Lower lobe of right lung (tissue), 2 donors: ENCODE measurements at regions not wholly inside any gene's neighbourhood (a gene's known extent, or its start where the extent isn't known, plus 50 kb on each side); places are given as distances from the start of the nearest gene placed in this dataset.

ENCODE experiments used
- ATAC-seq, 2 donors: fragments of 200-7000 bp; cut with Tn5 transposase; one replicate each; pipeline ENCODE4 v1.9.1; 2020 to 2022; ENCODE audit warnings: mild to moderate bottlenecking in 2 of 2, moderate library complexity in 2 of 2
- DNase-seq: peaks from one replicate; pipeline ENCODE4 v3.0.0-alpha.2; 2020
- H3K27ac ChIP-seq: fragments of 200-600 bp; one replicate; pipeline ENCODE4 v1.8.0; 2022
- H3K27me3 ChIP-seq: fragments of 200-600 bp; one replicate; pipeline ENCODE4 v1.8.0; 2022; ENCODE audit warnings: low read depth
- H3K36me3 ChIP-seq: fragments of 200-600 bp; one replicate; pipeline ENCODE4 v1.8.0; 2022; ENCODE audit warnings: mild to moderate bottlenecking
- H3K4me1 ChIP-seq: fragments of 200-600 bp; one replicate; pipeline ENCODE4 v1.8.0; 2022
- H3K4me3 ChIP-seq: fragments of 200-600 bp; one replicate; pipeline ENCODE4 v1.8.0; 2022; ENCODE audit warnings: mild to moderate bottlenecking
- H3K9me3 ChIP-seq: fragments of 200-600 bp; one replicate; pipeline ENCODE4 v1.8.0; 2022
- CTCF ChIP-seq: fragments of 200-600 bp; IDR thresholded peaks from one replicate; pipeline ENCODE4 v1.8.0; 2022; ENCODE audit warnings: antibody characterized with exemption, mild to moderate bottlenecking
- intact Hi-C: fragments of 100-400 bp; cut with DNase I; formaldehyde crosslinking; loops from one replicate; pipeline ENCODE4 v1.11.0; 2022
- donor health status: DM: no; HTN: yes; CAD: no; lungs with severe emphysema.

- no peaks in the 10 kb centered on the region for H3K27me3 ChIP-seq
- H3K9me3 ChIP-seq = no peaks in the 10 kb centered on the region
- H3K4me1 ChIP-seq = no peaks in the 10 kb centered on the region
- DNase-seq (no peak), ATAC-seq (no peak)
- TF ChIP-seq CTCF = no peak
- no peak overlapping the region for H3K4me3 ChIP-seq
- no peak overlapping the region for H3K27ac ChIP-seq
- intact Hi-C loops = no loop called here
- H3K36me3 ChIP-seq = no peaks in the 10 kb centered on the region
Measured at GRCh38 chr6:150659046-150659763, 59.5 kb downstream of the PLEKHG1 start.

DNA sequence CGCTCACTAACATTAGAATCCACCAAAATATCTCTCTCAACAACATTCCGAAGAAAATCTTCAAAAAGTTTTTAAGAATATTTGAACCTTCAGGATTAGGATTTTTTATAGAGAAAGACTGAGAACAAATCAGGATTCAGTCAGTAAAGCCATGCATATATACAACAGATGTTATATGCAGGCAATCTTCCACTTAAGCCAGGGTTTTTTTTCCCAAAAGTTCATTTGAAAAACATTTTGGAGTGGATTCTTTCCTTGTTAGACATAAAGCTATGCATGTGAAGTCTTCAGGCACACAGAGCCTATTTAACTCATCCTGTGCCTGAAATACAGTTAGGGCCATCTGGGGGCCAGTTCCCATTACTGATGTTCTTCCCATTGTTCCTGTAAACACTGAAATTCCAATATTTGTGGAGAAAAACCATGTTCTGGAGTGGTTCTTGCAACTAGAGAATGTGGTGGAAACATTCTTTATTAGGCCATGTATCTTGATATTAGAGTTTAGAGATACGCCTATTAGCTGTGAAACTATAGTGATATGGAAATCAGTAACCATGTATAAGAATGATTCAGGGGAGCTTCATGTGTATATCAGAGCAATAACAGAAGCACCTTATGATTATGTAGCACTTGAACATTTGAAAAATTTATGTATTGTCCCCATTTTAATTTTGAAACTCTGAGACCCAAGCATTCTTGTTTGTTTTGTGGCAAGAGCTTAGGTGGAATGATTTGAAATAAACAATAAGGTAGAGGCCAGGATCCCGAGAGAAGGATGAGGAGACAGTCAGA, 61.7 kb downstream of the PLEKHG1 start:
- intact Hi-C loops = no loop called here
- Histone ChIP-seq H3K9me3 (no peaks in the 10 kb centered on the region), H3K36me3 (no peaks in the 10 kb centered on the region), H3K27me3 (no peaks in the 10 kb centered on the region), H3K4me1 (no peaks in the 10 kb centered on the region), H3K4me3 (no peak overlapping the region), H3K27ac (no peak overlapping the region)
- ATAC-seq (no peak), DNase-seq (no peak)
- no peak for TF ChIP-seq CTCF

- H3K27me3 ChIP-seq = no peaks in the 10 kb centered on the region
- ATAC-seq = no peak
- H3K9me3 ChIP-seq = no peaks in the 10 kb centered on the region
- intact Hi-C loops = no loop called here
- TF ChIP-seq CTCF = no peak
- H3K36me3 ChIP-seq = no peaks in the 10 kb centered on the region
- no peak overlapping the region for H3K27ac ChIP-seq
- no peak overlapping the region for H3K4me3 ChIP-seq
- peaks cover 4% of the 10 kb centered on the region for H3K4me1 ChIP-seq
- DNase-seq = no peak
Measured at GRCh38 chr6:150662814-150663213, 63.1 kb downstream of the PLEKHG1 start.

DNA sequence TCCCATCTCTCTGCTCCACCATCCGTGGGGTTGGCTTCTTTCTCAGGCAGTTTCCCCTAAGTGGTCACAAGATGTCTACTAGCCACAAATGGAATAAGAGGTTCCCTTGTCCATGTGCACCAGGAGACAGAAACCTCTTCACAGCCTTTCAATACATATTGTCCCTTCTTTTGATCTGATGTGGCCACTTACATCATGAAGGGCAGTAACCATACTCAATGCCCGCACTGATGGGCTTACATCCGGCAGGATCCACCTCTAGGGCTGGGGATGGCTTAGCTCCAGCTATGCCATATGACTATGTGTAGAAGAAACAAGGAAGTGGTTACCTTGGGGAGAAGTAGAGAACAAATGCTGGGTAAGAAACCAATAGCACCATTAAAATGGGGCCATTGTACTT, 64.4 kb downstream of the PLEKHG1 start:
- Histone ChIP-seq H3K4me1 (peaks cover 17% of the 10 kb centered on the region), H3K4me3 (no peak overlapping the region), H3K9me3 (no peaks in the 10 kb centered on the region), H3K36me3 (no peaks in the 10 kb centered on the region), H3K27me3 (no peaks in the 10 kb centered on the region), H3K27ac (no peak overlapping the region)
- no peak for TF ChIP-seq CTCF
- intact Hi-C loops = no loop called here
- DNase-seq (no peak), ATAC-seq (no peak)

- Histone ChIP-seq H3K36me3 (no peaks in the 10 kb centered on the region), H3K27ac (peak overlapping the region; percentile 51), H3K4me1 (peaks cover 21% of the 10 kb centered on the region), H3K4me3 (no peak overlapping the region), H3K27me3 (no peaks in the 10 kb centered on the region), H3K9me3 (no peaks in the 10 kb centered on the region)
- DNase-seq (no peak), ATAC-seq (peak; percentile 9 to 40)
- TF ChIP-seq CTCF = no peak
- intact Hi-C loops = no loop called here
Measured at GRCh38 chr6:150666071-150666470, 66.4 kb downstream of the PLEKHG1 start.
